ENCODE measurements at regions not wholly inside any gene's neighbourhood (a gene's known extent, or its start where the extent isn't known, plus 50 kb on each side); places are given as distances from the start of the nearest gene placed in this dataset.
A peak's percentile ranks its signal among the peaks of the same experiment; 100 is the strongest.

DNA sequence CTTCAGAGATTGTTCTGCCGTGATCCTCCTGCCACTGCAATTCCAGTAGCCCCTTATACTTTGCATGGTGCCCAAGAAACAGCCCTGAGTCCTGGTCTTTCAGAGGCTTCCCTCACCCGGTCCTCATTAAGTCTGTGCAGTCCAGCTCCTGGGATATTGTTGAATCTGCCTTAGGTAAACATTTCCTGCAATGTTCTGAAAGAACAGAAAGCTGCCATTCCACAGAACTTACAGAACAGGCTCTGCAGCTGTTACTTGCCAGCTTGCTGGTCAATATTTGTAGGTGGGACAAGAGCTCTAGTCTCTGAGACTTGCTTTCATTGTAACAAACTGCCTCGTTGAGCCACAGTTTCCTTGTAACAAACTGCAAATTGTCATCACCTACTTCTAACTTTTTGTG, 115.0 kb upstream of the KIF5B start:
- no peak for DNase-seq

DNA sequence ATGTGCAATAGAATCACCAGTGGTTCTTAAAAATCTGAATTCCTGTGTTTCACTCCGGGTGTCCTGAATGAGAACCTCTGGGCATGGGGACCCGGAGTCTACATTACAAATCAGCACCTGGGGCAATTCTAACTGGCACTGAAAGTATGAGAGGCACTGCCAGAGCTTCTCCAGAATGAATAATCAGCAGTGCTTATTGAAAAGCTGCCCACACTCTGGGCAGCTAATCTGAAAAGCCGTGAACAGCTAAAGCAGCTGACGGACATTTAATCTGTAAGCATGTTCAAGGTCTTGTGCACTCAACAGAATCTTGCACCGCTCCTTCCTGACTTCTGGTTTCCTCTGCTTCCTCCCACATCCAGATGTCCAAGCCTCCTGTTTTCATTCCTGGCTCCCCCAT, 113.3 kb upstream of the KIF5B start:
- no peak for DNase-seq

DNA sequence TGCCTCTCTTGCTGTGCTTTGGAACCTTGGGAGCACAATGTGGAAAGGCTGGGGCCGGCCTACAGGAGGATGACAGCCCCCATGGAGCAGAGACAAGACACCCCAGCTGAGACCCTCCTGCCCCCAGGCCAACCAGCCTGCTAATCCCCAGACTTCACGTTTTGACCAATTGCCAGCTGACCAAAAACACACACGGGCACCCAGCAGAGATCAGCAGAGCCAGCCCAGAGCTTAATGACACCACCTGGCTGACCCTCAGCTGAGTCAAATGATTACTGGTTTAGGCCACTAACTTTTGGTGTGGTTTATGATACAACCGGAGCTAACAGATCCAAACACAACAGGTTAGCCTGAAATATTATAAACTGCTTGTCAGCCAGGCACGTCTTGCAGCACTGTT, 111.2 kb upstream of the KIF5B start:
- no peak for DNase-seq

- DNase-seq = no peak
Measured at GRCh38 chr10:32166365-32166764, 110.1 kb upstream of the KIF5B start.

DNA sequence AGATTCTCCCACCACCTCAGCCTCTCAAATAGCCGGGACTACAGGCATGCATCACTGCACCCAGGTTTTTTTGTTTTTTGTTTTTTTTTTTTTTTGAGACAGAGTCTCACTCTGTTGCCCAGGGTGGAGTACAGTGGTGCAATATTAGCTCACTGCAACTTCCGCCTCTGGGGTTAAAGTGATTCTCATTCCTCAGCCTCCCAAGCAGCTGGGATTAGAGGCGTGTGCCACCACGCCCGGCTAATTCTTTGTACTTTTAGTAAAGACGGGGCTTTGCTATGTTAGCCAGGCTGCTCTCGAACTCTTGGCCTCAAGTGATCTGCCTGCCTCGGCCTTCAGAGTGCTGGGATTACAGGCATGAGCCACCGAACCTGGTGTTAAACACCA, 107.5 kb upstream of the KIF5B start:
- DNase-seq = no peak

- no peak for DNase-seq
Measured at GRCh38 chr10:32163071-32163761, 107.0 kb upstream of the KIF5B start.

- DNase-seq = no peak
Measured at GRCh38 chr10:32161586-32161985, 105.4 kb upstream of the KIF5B start.

DNA sequence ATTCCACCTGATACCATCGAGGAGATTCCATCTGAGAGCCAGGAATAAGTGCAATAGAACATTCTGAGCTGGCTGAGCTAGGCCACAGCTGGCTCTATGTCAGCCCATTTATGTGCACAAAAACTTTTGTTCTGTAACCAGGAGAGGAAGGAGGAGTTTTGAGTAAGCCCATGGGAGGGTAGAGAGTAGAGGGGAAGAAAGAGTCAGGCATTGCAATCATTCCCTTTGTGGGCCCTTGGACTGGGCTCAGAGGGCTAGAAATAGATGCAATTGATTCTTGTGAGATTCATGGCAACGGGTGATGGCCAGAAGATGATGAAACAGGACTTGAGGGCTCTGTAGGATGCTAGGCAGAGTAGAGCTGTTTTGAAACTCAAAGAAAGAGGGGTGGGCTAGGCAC, 104.6 kb upstream of the KIF5B start:
- DNase-seq = no peak

- DNase-seq = no peak
Measured at GRCh38 chr10:32159264-32159663, 103.0 kb upstream of the KIF5B start.

GRCh38 chr10:32156031-32156495, 99.8 kb upstream of the KIF5B start:
- no peak for DNase-seq

DNA sequence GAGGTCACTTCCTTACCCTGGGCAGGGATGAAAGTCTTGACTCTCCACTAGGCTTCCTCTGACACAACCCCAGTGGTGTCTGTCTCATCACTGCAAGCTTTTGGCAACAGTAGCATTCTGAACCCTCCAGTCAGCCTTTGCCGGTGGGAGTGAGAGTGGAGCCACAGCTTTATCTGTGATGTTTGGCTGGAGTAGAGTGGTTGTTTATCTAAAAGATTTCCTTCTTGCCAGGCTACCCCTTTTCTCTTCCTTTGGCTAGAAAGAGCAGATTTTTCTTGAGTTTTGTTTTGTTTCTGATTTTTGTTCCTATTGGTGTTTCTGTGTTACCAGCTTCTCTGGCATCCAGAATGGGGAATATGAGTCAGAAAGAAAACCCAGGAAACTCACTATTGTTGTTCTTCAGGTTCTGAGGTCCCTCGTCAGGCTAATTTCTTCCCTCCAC, 98.9 kb upstream of the KIF5B start:
- no peak for DNase-seq

DNA sequence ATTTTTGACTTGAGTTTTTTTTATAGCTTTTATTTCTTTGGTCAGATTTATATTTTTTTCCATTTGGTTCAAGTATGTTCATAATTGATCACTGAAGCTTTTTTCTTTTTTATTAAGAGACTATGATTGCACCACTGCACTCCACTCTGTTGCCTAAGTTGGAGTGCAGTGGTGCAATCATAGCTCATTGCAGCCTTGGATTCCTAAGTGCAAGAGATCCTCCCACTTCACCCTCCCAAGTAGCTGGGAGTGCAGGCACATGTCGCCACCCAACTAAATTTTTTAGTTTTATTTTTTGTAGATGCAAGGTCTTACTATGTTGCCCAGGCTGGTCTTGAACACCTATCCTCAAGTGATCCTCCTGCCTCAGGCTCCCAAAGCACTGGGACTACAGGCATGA, 97.7 kb upstream of the KIF5B start:
- no peak for DNase-seq

DNA sequence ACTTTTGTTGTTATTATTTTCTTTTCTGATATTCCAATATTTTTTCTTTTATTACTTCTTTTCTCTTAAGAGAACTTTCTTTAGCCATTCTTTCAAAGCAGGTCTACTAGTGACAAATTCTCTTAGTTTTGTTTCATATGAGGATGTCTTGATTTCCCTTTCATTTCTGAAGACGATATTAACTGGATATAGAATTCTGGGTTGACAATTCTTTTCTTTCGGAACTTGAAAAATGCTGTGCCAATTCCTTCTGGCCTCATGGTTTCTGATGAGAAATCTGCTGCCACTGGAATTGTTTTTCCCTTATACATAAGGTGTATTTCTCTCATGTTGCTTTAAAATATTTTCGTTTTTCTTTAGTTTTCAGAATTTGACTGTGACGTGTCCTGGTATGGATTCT, 97.0 kb upstream of the KIF5B start:
- no peak for DNase-seq

DNA sequence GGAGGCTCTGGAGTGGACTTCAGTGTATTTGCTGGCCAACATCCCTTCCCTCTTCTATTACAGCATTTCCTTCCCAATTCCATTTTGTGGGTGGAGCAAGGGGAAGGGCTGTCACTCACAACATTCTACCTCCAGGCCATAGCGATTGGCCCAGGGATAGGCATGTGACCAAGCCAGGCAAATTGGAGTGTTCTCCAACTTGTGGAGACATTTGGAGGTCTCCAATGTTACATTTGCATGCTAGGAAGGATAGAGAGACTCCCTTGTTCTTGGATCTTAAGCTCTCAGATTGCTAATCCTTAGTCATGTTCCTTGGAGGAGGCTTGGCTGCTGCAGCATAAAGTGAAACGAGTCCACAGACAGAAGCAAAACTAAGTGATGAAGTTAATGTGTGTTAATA, 95.6 kb upstream of the KIF5B start:
- DNase-seq = no peak

DNA sequence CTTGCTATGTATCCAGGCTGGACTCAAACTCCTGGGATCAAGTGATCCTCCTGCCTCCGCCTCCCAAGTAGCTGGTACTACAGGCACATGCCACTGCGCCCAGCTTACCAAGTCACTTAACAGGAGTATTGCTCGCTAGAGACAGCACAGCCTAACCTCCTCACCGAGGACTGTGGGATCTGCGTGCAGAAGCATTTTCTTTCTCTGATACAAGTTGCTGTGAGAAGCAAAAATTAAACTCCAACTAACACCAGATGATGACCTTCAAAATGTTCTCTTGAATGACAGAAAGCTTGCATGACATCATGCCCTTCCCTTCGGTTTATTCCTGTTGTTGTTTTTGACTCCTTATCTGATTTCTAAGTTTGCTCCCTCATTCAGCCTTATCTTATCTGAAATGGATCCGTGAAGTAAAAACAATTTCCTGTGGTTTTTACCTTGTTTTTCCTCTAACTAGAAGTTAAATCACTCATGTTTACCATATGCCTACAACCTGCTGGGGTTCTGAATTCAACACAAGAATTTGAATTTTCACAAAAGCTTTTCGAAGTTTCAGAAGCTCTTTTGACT, 94.4 kb upstream of the KIF5B start:
- no peak for DNase-seq

GRCh38 chr10:32149252-32149955, 93.2 kb upstream of the KIF5B start:
- DNase-seq = peak in 2 of 56 donors; percentile 1 to 3

DNA sequence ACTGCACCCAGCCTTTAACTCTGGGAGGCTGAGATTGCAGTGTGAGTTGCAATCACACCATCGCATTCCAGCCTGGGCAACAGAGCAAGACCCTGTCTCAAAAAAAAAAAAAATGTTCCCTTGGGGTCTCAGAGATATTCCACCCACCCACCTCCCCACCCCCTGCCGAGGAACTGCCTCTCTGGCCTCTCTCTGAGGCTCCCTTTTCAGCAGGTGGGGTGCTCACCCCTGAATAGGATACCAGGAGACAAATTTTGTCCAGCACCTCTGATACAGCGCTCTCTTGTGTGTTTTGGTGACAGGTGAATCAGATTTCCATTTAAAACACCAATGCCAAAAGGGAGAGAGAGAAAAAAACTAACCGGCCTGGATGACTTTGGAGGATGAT, 92.6 kb upstream of the KIF5B start:
- DNase-seq = no peak

GRCh38 chr10:32147730-32148129, 91.5 kb upstream of the KIF5B start:
- no peak for DNase-seq

GRCh38 chr10:32146166-32146565, 89.9 kb upstream of the KIF5B start:
- no peak for DNase-seq

- no peak for DNase-seq
Measured at GRCh38 chr10:32144817-32145688, 88.8 kb upstream of the KIF5B start.

DNA sequence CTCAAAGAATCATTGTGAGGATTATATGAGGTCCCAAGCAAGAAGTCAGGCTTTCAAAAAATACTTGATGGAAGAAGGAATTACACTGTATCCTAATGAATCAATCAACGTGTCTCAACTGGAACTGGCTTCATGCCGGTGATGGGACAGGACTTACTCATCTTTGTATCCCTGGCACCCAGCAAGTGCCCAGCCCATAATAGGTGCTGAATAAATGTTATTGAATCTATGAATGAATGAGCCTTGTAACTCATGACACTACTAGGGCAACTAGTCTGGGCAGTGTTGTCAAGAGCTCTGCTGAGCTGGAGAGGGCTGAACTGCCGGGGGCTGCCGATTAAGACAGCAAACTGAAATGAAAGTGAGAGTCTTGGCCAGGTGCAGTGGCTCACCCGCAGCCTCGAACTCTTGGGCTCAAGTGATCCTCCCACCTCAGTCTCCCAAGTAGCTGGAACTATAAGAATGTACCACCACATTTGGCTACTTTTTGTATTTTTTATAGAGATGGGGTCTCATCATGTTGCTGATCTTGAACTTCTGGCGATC, 87.2 kb upstream of the KIF5B start:
- no peak for DNase-seq

DNA sequence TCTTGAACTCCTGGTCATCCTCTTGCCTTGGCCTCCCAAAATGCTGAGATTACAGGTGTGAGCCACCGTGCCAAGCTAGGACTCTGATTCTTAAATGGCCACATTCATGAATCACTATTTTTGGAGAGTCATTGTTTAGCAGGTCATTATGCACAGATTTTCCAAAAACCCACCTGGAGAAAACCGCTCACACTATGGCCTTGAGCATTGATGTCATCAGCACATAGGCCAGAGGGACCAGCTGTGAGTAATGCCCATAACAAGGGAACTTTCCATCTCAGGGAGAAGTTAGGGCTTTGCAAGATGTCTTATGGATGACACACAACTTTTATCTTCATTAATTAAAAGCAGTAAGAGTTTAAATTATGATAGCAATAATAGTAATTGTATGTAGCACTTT, 86.4 kb upstream of the KIF5B start:
- no peak for DNase-seq

All from nucleus accumbens (tissue), 56 donors.